ENCODE measurements at regions not wholly inside any gene's neighbourhood (a gene's known extent, or its start where the extent isn't known, plus 50 kb on each side); places are given as distances from the start of the nearest gene placed in this dataset.

- Histone ChIP-seq H3K4me2 (ENCODE audit: control insufficient read depth, extremely low read depth, insufficient read depth, low read depth, low read length) (no peak overlapping the region), H4K20me1 (ENCODE audit: control insufficient read depth, extremely low read depth, insufficient read depth, low read length) (no peaks in the 10 kb centered on the region), H2AFZ (ENCODE audit: control insufficient read depth, low read length) (no peak overlapping the region), H3K4me3 (ENCODE audit: control insufficient read depth in 2 of 3, extremely low read depth in 1 of 3, insufficient read depth in 2 of 3, low read depth in 1 of 3, low read length in 3 of 3) (no peak overlapping the region), H3K79me2 (ENCODE audit: control insufficient read depth, insufficient read depth, low read length) (no peaks in the 10 kb centered on the region), H3K9me3 (ENCODE audit: control insufficient read depth, low read depth, low read length) (no peaks in the 10 kb centered on the region), H3K9me1 (ENCODE audit: control insufficient read depth, extremely low read depth, insufficient read depth, low read length) (no peaks in the 10 kb centered on the region), H3K4me1 (ENCODE audit: control insufficient read depth, extremely low read depth, insufficient read depth, low read length) (no peaks in the 10 kb centered on the region), H3K9ac (ENCODE audit: control insufficient read depth, extremely low read depth, insufficient read depth, low read length) (no peak overlapping the region), H3K36me3 (ENCODE audit: control insufficient read depth in 2 of 2, extremely low read depth in 1 of 2, insufficient read depth in 2 of 2, low read length in 2 of 2) (no peaks in the 10 kb centered on the region), H3K27ac (ENCODE audit: control insufficient read depth, insufficient read depth, low read length) (no peak overlapping the region), H3K27me3 (ENCODE audit: control insufficient read depth, extremely low read depth, insufficient read depth, low read length) (no peaks in the 10 kb centered on the region)
- no peak for DNase-seq (ENCODE audit: low read depth, low spot score)
- dilution Hi-C loops (cut with MboI; ENCODE audit: extremely low pct_ligation_motif_present, low sequenced_read_pairs) = no loop called here
- TF ChIP-seq CTCF (optimal IDR thresholded peaks at IDR 0.05 in 1 of 3, IDR thresholded peaks at IDR 0.05 in 1 of 3, conservative IDR thresholded peaks at IDR 0.05 in 1 of 3; ENCODE audit: extremely low read depth in 1 of 3, insufficient read depth in 2 of 3, low read length in 3 of 3) = no peak
- FAIRE-seq = no peak
Observed at GRCh38 chr11:13800901-13801300, 132.4 kb downstream of the FAR1 start.

DNA sequence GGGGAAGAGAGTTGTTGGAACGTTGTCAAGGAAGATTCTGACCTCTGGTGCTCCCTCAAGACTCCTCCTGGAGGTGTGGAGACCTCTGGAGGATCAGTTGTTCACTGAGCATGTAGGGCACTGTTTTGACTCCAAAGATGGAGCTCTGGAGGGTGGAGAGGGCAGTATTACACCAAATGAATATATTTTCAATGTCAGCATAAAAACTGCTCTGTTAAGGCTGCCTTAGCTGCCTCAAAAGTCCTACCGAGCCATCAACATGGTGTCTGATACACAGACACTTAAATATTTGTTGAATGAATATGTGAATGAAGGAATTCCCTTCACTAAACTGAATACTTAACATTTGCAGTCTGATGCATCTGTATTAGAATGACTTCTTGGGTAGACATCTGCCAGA is 144.2 kb upstream of the SPON1 start:
- Histone ChIP-seq H3K4me2 (ENCODE audit: control insufficient read depth, extremely low read depth, insufficient read depth, low read depth, low read length) (no peak overlapping the region), H3K36me3 (ENCODE audit: control insufficient read depth in 2 of 2, extremely low read depth in 1 of 2, insufficient read depth in 2 of 2, low read length in 2 of 2) (no peaks in the 10 kb centered on the region), H3K27ac (ENCODE audit: control insufficient read depth, insufficient read depth, low read length) (no peak overlapping the region), H3K4me1 (ENCODE audit: control insufficient read depth, extremely low read depth, insufficient read depth, low read length) (no peaks in the 10 kb centered on the region), H3K79me2 (ENCODE audit: control insufficient read depth, insufficient read depth, low read length) (no peaks in the 10 kb centered on the region), H3K9me3 (ENCODE audit: control insufficient read depth, low read depth, low read length) (no peaks in the 10 kb centered on the region), H3K9me1 (ENCODE audit: control insufficient read depth, extremely low read depth, insufficient read depth, low read length) (no peaks in the 10 kb centered on the region), H4K20me1 (ENCODE audit: control insufficient read depth, extremely low read depth, insufficient read depth, low read length) (no peaks in the 10 kb centered on the region), H3K27me3 (ENCODE audit: control insufficient read depth, extremely low read depth, insufficient read depth, low read length) (peaks cover 8% of the 10 kb centered on the region), H3K4me3 (ENCODE audit: control insufficient read depth in 2 of 3, extremely low read depth in 1 of 3, insufficient read depth in 2 of 3, low read depth in 1 of 3, low read length in 3 of 3) (no peak overlapping the region), H2AFZ (ENCODE audit: control insufficient read depth, low read length) (no peak overlapping the region), H3K9ac (ENCODE audit: control insufficient read depth, extremely low read depth, insufficient read depth, low read length) (no peak overlapping the region)
- FAIRE-seq (no peak), DNase-seq (ENCODE audit: low read depth, low spot score) (no peak)
- TF ChIP-seq CTCF (optimal IDR thresholded peaks at IDR 0.05 in 1 of 3, IDR thresholded peaks at IDR 0.05 in 1 of 3, conservative IDR thresholded peaks at IDR 0.05 in 1 of 3; ENCODE audit: extremely low read depth in 1 of 3, insufficient read depth in 2 of 3, low read length in 3 of 3) (no peak), EZH2 (IDR thresholded peaks at IDR 0.05; ENCODE audit: low read length) (no peak)
- dilution Hi-C loops (cut with MboI; ENCODE audit: extremely low pct_ligation_motif_present, low sequenced_read_pairs) = no loop called here
